ENCODE measurements at regions not wholly inside any gene's neighbourhood (a gene's known extent, or its start where the extent isn't known, plus 50 kb on each side); places are given as distances from the start of the nearest gene placed in this dataset.

DNA sequence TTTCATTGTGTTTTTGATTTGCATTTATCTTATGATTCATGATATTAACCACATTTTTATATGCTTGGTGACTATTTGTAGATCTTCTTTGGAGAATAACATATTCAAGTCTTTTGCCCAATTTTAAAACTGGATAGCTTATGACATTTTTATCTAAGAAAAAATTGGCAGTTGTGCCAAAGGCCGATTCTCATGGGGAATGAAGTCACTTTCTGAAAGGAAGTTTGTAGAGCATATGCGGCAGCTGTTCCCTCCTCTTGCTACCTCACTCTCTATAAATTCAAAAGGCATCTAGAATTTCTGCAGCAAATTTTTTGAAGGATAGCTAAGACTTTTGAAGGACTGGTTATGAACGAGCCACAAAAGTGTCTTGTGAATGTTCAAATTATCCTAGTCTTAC lies 2353.5 kb downstream of the ARAP2 start:
- no peaks in the 10 kb centered on the region for H3K9me3 ChIP-seq (replicated peaks in 1 of 3)
- WGBS, 4 donors = 52 to 69% (median 61%) methylated on average over 3 of the region's 3 CpGs

DNA sequence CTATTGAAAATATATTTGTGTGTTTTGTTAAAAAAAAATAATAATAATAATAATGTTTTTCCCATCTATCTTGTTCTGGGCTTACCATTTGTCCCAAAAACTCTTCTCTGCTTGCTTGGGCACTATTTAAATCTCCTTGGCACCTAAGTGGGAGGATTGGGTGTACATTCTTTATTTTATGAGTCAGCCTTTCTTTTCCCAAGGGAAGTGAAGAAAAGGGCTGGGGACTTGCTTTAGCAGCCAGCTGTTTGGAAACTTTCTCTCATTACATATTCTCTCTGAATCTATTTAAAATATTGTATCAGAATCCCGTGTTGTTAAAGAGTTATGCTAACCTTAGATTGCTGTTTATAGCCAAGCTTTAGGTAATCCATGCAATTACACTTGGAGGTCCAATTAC lies 2332.4 kb downstream of the ARAP2 start:
- no peak for DNase-seq
- 56 to 70% (median 62%) methylated on average over 1 of the region's 1 CpG for WGBS, 4 donors
- intact Hi-C loops (cut with DNase I) = no loop called here

More for the DNA sequence above, 2353.5 kb downstream of the ARAP2 start:
- Histone ChIP-seq H3K4me3 (no peak overlapping the region), H3K4me1 (replicated peaks in 1 of 2) (no peaks in the 10 kb centered on the region), H3K27ac (no peak overlapping the region), H3K36me3 (replicated peaks in 1 of 2) (no peaks in the 10 kb centered on the region), H3K27me3 (no peaks in the 10 kb centered on the region)
- intact Hi-C loops (cut with DNase I) = no loop called here
- no peak for DNase-seq
- TF ChIP-seq, protein P1, sequence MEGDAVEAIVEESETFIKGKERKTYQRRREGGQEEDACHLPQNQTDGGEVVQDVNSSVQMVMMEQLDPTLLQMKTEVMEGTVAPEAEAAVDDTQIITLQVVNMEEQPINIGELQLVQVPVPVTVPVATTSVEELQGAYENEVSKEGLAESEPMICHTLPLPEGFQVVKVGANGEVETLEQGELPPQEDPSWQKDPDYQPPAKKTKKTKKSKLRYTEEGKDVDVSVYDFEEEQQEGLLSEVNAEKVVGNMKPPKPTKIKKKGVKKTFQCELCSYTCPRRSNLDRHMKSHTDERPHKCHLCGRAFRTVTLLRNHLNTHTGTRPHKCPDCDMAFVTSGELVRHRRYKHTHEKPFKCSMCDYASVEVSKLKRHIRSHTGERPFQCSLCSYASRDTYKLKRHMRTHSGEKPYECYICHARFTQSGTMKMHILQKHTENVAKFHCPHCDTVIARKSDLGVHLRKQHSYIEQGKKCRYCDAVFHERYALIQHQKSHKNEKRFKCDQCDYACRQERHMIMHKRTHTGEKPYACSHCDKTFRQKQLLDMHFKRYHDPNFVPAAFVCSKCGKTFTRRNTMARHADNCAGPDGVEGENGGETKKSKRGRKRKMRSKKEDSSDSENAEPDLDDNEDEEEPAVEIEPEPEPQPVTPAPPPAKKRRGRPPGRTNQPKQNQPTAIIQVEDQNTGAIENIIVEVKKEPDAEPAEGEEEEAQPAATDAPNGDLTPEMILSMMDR (IDR thresholded peaks at IDR 0.05) = no peak
- no peak for TF ChIP-seq POLR2A (IDR thresholded peaks at IDR 0.05)

DNA sequence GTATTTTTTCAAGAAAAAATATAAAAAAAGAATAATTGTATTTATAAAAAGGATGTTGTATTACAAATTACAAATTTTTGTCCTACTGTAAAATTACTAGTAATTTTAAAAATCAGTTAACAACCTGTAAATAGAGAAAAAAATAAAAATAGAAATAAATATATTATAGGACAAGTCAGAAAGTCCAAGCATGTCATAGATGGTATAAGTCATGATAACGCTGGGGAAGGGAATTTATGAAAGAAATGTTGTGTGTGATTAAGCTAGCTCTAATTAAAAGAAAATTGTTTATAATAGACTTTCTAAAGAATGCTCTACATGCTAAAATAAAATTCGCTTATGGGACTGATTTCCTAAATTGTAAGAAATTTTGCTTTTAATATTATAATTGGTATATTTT lies 2329.9 kb downstream of the ARAP2 start:
- TF ChIP-seq, protein P1 (IDR thresholded peaks at IDR 0.05) = no peak
- TF ChIP-seq POLR2A (IDR thresholded peaks at IDR 0.05) = no peak
- DNase-seq = no peak
- Histone ChIP-seq H3K27me3 (no peaks in the 10 kb centered on the region), H3K27ac (no peak overlapping the region), H3K36me3 (replicated peaks in 1 of 2) (no peaks in the 10 kb centered on the region), H3K4me1 (replicated peaks in 1 of 2) (no peaks in the 10 kb centered on the region), H3K9me3 (replicated peaks in 1 of 3) (no peaks in the 10 kb centered on the region), H3K4me3 (no peak overlapping the region)
- intact Hi-C loops (cut with DNase I) = no loop called here
- WGBS, 4 donors = 58 to 73% (median 64%) methylated on average over 2 of the region's 2 CpGs

More for the DNA sequence above, 2332.4 kb downstream of the ARAP2 start:
- no peaks in the 10 kb centered on the region for H3K4me1 ChIP-seq (replicated peaks in 1 of 2)
- H3K9me3 ChIP-seq (replicated peaks in 1 of 3) = no peaks in the 10 kb centered on the region
- TF ChIP-seq, protein P1 (IDR thresholded peaks at IDR 0.05) = no peak
- no peak for TF ChIP-seq POLR2A (IDR thresholded peaks at IDR 0.05)
- no peaks in the 10 kb centered on the region for H3K27me3 ChIP-seq
- no peaks in the 10 kb centered on the region for H3K36me3 ChIP-seq (replicated peaks in 1 of 2)
- no peak overlapping the region for H3K4me3 ChIP-seq
- no peak overlapping the region for H3K27ac ChIP-seq

DNA sequence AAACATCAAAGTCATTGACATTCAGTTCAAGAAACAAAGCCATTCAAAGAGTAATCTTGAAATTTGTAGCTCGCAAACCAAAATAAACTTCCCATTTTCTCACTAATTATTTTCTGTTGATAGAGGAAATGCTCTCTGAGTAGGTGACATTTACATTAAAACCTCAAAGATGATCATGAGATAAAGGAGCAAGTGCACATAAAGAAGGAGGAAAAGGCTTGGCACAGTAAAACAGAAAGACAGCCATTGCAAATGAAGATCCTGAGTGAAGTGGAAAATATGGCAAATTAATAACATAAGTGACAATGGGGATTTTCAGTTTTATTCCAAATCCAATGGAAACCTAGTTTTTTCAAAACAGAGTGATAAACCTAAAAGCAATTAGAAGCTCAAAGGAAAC lies 2320.8 kb downstream of the ARAP2 start:
- no peak for TF ChIP-seq POLR2A (IDR thresholded peaks at IDR 0.05)
- TF ChIP-seq, protein P1 (IDR thresholded peaks at IDR 0.05) = no peak
- H3K4me3 ChIP-seq = no peak overlapping the region
- no peaks in the 10 kb centered on the region for H3K36me3 ChIP-seq (replicated peaks in 1 of 2)
- intact Hi-C loops (cut with DNase I) = no loop called here
- H3K9me3 ChIP-seq (replicated peaks in 1 of 3) = no peaks in the 10 kb centered on the region
- H3K27me3 ChIP-seq = no peaks in the 10 kb centered on the region
- H3K27ac ChIP-seq = no peak overlapping the region
- WGBS, 4 donors = 88 to 91% (median 90%) methylated on average over 1 of the region's 1 CpG
- H3K4me1 ChIP-seq (replicated peaks in 1 of 2) = no peaks in the 10 kb centered on the region
- DNase-seq = no peak

Measured in adrenal gland (tissue), 9 donors.